ENCODE measurements at regions not wholly inside any gene's neighbourhood (a gene's known extent, or its start where the extent isn't known, plus 50 kb on each side); places are given as distances from the start of the nearest gene placed in this dataset.

GRCh38 chr4:12120968-12121367 lies 692.3 kb upstream of the HS3ST1 start:
- no TSS peak for BruUV-seq (replicated peaks)
- no peak for TF ChIP-seq CC2D1A (IDR thresholded peaks at IDR 0.05)
- TF ChIP-seq BHLHE40 (IDR thresholded peaks at IDR 0.05; ENCODE audit: low read length): no peak
- TF ChIP-seq MEIS2 (IDR thresholded peaks at IDR 0.05; ENCODE audit: partially characterized antibody): no peak
- no peak for TF ChIP-seq BMI1 (IDR thresholded peaks at IDR 0.05; ENCODE audit: low read length)
- no peak for TF ChIP-seq NCOA2 (IDR thresholded peaks at IDR 0.05; ENCODE audit: partially characterized antibody in 2 of 2)
- no peak for TF ChIP-seq ZFPM2 (CRISPR knock-in tag; IDR thresholded peaks at IDR 0.05)
- no peak for TF ChIP-seq MYBL2 (IDR thresholded peaks at IDR 0.05; ENCODE audit: low read depth)
- TF ChIP-seq MYBL2 (CRISPR knock-in tag; IDR thresholded peaks at IDR 0.05; ENCODE audit: borderline replicate concordance): no peak
- TF ChIP-seq ZNF785 (CRISPR knock-in tag; IDR thresholded peaks at IDR 0.05): no peak
- TF ChIP-seq SIN3A (IDR thresholded peaks at IDR 0.05; ENCODE audit: borderline replicate concordance in 2 of 2, control insufficient read depth in 1 of 2, low read depth in 2 of 2, low read length in 2 of 2): no peak
- no peak for TF ChIP-seq ZNF133 (CRISPR knock-in tag; IDR thresholded peaks at IDR 0.05)
- DNase-seq (ENCODE audit: extremely low read depth in 1 of 4, low spot score in 3 of 4) (no peak), ATAC-seq (no peak), FAIRE-seq (no peak)
- POLR2A ChIA-PET: no interaction called here
- intact Hi-C loops (cut with micrococcal nuclease): no loop called here
- no peaks in the 10 kb centered on the region for H4K20me1 ChIP-seq (replicated peaks; ENCODE audit: control insufficient read depth, insufficient read depth, low read length)
- H3K9ac ChIP-seq (ENCODE audit: insufficient read depth in 1 of 2, low read depth in 2 of 2, low read length in 2 of 2): no peak overlapping the region
- no peaks in the 10 kb centered on the region for H3K36me3 ChIP-seq (ENCODE audit: control insufficient read depth, insufficient read depth, low read length)
- H3K9me3 ChIP-seq (replicated peaks; ENCODE audit: control insufficient read depth, insufficient read depth, low read depth, low read length): no peaks in the 10 kb centered on the region
- no peaks in the 10 kb centered on the region for H3K79me2 ChIP-seq (ENCODE audit: control insufficient read depth, insufficient read depth, low read length)
- no peaks in the 10 kb centered on the region for H3K9me1 ChIP-seq (ENCODE audit: control insufficient read depth, insufficient read depth, low read length)
- 0% methylated on average over 2 of the region's 2 CpGs for WGBS (ENCODE audit: insufficient coverage, low coverage, missing lambda C conversion rate)
- H3K27me3 ChIP-seq (ENCODE audit: control insufficient read depth in 2 of 2, insufficient read depth in 2 of 2, low read length in 2 of 2): no peaks in the 10 kb centered on the region
- H3K4me2 ChIP-seq (ENCODE audit: insufficient read depth, low read length): no peak overlapping the region
- H3K4me3 ChIP-seq: no peak overlapping the region
- CTCF ChIA-PET (ENCODE audit: low intra/inter-chr PET ratio): no interaction called here
- H3K27ac ChIP-seq (ENCODE audit: extremely low read depth, low read depth, low read length): no peak overlapping the region
- in situ Hi-C loops (cut with MboI): no loop called here
- H2AFZ ChIP-seq (ENCODE audit: low read depth, low read length): no peak overlapping the region
- no peaks in the 10 kb centered on the region for H3K4me1 ChIP-seq (replicated peaks in 1 of 2; ENCODE audit: control insufficient read depth in 2 of 2, insufficient read depth in 2 of 2, low read length in 2 of 2)

Measured in K562 (cell line).